Natural killer cell (primary cell): ENCODE measurements at regions not wholly inside any gene's neighbourhood (a gene's known extent, or its start where the extent isn't known, plus 50 kb on each side); places are given as distances from the start of the nearest gene placed in this dataset.

Experiments
- ATAC-seq, 3 donors: fragments of 150-1000 bp in 2 of 3; fragments of 200-7000 bp in 1 of 3; cut with Tn5 transposase; 1 replicate in 1 of 3; 2 replicates in 2 of 3; pipeline ENCODE4 v1.10.0; 2021; ENCODE audit warnings: mild to moderate bottlenecking in 2 of 3, moderate library complexity in 2 of 3
- DNase-seq, 2 donors: peaks; one replicate each; pipeline versions ENCODE4 v3.0.0 to v3.0.0-alpha.2; 2013 to 2021; ENCODE audit warnings: mixed read lengths in 1 of 2
- H3K27ac ChIP-seq: one replicate; pipeline ENCODE4 v1.5.1; 2013; ENCODE audit warnings: mild to moderate bottlenecking, low read length
- H3K27me3 ChIP-seq: one replicate; pipeline ENCODE4 v1.6.1; 2013; ENCODE audit warnings: low read length; ENCODE audit not compliant: control insufficient read depth, insufficient read depth
- H3K36me3 ChIP-seq: one replicate; pipeline ENCODE4 v1.6.1; 2013; ENCODE audit warnings: low read length; ENCODE audit not compliant: control insufficient read depth, insufficient read depth
- H3K4me1 ChIP-seq: one replicate; pipeline ENCODE4 v1.6.1; 2013; ENCODE audit warnings: low read length; ENCODE audit not compliant: control insufficient read depth, insufficient read depth
- H3K4me3 ChIP-seq: one replicate; pipeline ENCODE4 v1.5.1; 2013; ENCODE audit warnings: low read length
- H3K9me3 ChIP-seq: one replicate; pipeline ENCODE4 v1.6.1; 2013; ENCODE audit warnings: low read length; ENCODE audit not compliant: control insufficient read depth, insufficient read depth
- H3K27ac Mint-ChIP-seq, 2 donors: one replicate each; pipeline ENCODE4 v1.8.0; 2022; ENCODE audit warnings: mild to moderate bottlenecking in 2 of 2, mixed read lengths in 2 of 2, moderate library complexity in 1 of 2
- H3K27me3 Mint-ChIP-seq, 2 donors: one replicate each; pipeline ENCODE4 v1.8.0; 2022; ENCODE audit warnings: low read depth in 2 of 2, mixed read lengths in 2 of 2
- H3K36me3 Mint-ChIP-seq: one replicate; pipeline ENCODE4 v1.8.0; 2022; ENCODE audit warnings: mixed read lengths
- H3K4me1 Mint-ChIP-seq, 2 donors: one replicate each; pipeline ENCODE4 v1.8.0; 2022; ENCODE audit warnings: mixed read lengths in 2 of 2
- H3K4me3 Mint-ChIP-seq: one replicate; pipeline ENCODE4 v1.8.0; 2022; ENCODE audit warnings: mild to moderate bottlenecking, moderate library complexity, mixed read lengths
- H3K9me3 Mint-ChIP-seq, 2 donors: one replicate each; pipeline ENCODE4 v1.8.0; 2022; ENCODE audit warnings: mixed read lengths in 2 of 2
- CTCF ChIP-seq: fragments of 200-600 bp; IDR thresholded peaks from one replicate; pipeline ENCODE4 v1.8.0; 2022; ENCODE audit warnings: antibody characterized with exemption
- WGBS: methylation state at CpG from one replicate; pipeline ENCODE4 v1.1.7; 2013; ENCODE audit warnings: missing lambda C conversion rate; ENCODE audit not compliant: insufficient coverage; 5-methylcytosine and 5-hydroxymethylcytosine counted together
- intact Hi-C: fragments of 100-400 bp; cut with micrococcal nuclease; formaldehyde crosslinking; loops from one replicate; pipeline ENCODE4 v1.14.2; 2022

- H3K4me3 Mint-ChIP-seq = no peak overlapping the region
- no peaks in the 10 kb centered on the region for H3K4me1 ChIP-seq
- H3K27ac ChIP-seq = no peak overlapping the region
- no peaks in the 10 kb centered on the region for H3K36me3 Mint-ChIP-seq
- H3K27me3 ChIP-seq = no peaks in the 10 kb centered on the region
- TF ChIP-seq CTCF = no peak
- H3K27me3 Mint-ChIP-seq = peaks cover 8% of the 10 kb centered on the region in 2 donors
- H3K9me3 Mint-ChIP-seq = no peaks in the 10 kb centered on the region
- intact Hi-C loops = no loop called here
- WGBS = 86% methylated on average over 5 of the region's 6 CpGs
- ATAC-seq = no peak
- DNase-seq = no peak
- H3K36me3 ChIP-seq = no peaks in the 10 kb centered on the region
- H3K9me3 ChIP-seq = no peaks in the 10 kb centered on the region
- H3K4me3 ChIP-seq = no peak overlapping the region
- H3K4me1 Mint-ChIP-seq = no peaks in the 10 kb centered on the region
- H3K27ac Mint-ChIP-seq = no peak overlapping the region
Measured at GRCh38 chr6:106751501-106752252, 122.3 kb downstream of the QRSL1 start.

- Mint-ChIP-seq H3K27me3 (peaks cover 8 to 15% of the 10 kb centered on the region in 2 donors), H3K4me1 (no peaks in the 10 kb centered on the region), H3K9me3 (no peaks in the 10 kb centered on the region), H3K27ac (no peak overlapping the region), H3K4me3 (no peak overlapping the region), H3K36me3 (no peaks in the 10 kb centered on the region)
- Histone ChIP-seq H3K9me3 (no peaks in the 10 kb centered on the region), H3K36me3 (no peaks in the 10 kb centered on the region), H3K27ac (no peak overlapping the region), H3K4me3 (no peak overlapping the region), H3K4me1 (no peaks in the 10 kb centered on the region), H3K27me3 (no peaks in the 10 kb centered on the region)
- intact Hi-C loops = no loop called here
- DNase-seq = no peak
- no peak for ATAC-seq
- no peak for TF ChIP-seq CTCF
- 84% methylated on average over 3 of the region's 4 CpGs for WGBS
Measured at GRCh38 chr6:106750946-106751345, 121.6 kb downstream of the QRSL1 start.

- Mint-ChIP-seq H3K36me3 (no peaks in the 10 kb centered on the region), H3K4me3 (no peak overlapping the region), H3K27ac (no peak overlapping the region), H3K9me3 (no peaks in the 10 kb centered on the region), H3K27me3 (peaks cover 8 to 21% of the 10 kb centered on the region in 2 donors), H3K4me1 (no peaks in the 10 kb centered on the region)
- no peaks in the 10 kb centered on the region for H3K9me3 ChIP-seq
- no peak overlapping the region for H3K4me3 ChIP-seq
- intact Hi-C loops = no loop called here
- DNase-seq (no peak), ATAC-seq (no peak)
- WGBS = 59% methylated on average over 9 of the region's 9 CpGs
- TF ChIP-seq CTCF = no peak
- no peaks in the 10 kb centered on the region for H3K4me1 ChIP-seq
- H3K27ac ChIP-seq = no peak overlapping the region
- no peaks in the 10 kb centered on the region for H3K36me3 ChIP-seq
- no peaks in the 10 kb centered on the region for H3K27me3 ChIP-seq
Measured at GRCh38 chr6:106750142-106750918, 121.0 kb downstream of the QRSL1 start.
